Mammary epithelial cell (primary cell): ENCODE measurements at regions not wholly inside any gene's neighbourhood (a gene's known extent, or its start where the extent isn't known, plus 50 kb on each side); places are given as distances from the start of the nearest gene placed in this dataset.

Source experiments
- EZH2 ChIP-seq: IDR thresholded peaks from 2 replicates; pipeline ENCODE4 v1.6.1; 2012; ENCODE audit warnings: low read length, inconsistent platforms, borderline replicate concordance
- TF ChIP-seq, protein P1 (sequence below), 2 donors: IDR thresholded peaks in 1 of 2; conservative IDR thresholded peaks in 1 of 2; 2 replicates each; pipeline ENCODE4 v1.5.1; 2011 to 2012; ENCODE audit warnings: inconsistent platforms in 2 of 2, low read length in 2 of 2, mild to moderate bottlenecking in 2 of 2, control low read depth in 1 of 2, low read depth in 1 of 2; ENCODE audit not compliant: insufficient read depth in 1 of 2; ENCODE audit errors: extremely low read depth in 1 of 2

DNA sequence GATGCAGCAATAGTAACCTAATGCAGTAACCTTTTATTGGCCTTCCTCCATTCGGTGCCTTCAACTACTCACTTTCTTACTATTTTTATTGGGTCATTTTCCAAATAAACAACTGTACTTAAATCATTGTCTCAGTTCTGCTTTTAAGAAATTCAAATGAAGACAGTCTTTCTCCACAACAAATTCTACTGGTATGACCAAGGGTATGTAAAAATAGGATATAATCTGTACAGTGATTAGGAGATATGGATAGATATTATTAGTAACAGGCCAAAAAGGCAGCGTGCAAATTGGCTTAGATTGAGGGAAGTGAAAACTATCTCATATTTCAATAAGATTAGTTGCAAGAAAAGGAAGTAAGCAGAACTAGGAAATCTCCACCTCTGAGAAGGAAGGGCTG, 177.4 kb upstream of the PPP1R2C start:
- no peak for TF ChIP-seq EZH2
- TF ChIP-seq, protein P1, sequence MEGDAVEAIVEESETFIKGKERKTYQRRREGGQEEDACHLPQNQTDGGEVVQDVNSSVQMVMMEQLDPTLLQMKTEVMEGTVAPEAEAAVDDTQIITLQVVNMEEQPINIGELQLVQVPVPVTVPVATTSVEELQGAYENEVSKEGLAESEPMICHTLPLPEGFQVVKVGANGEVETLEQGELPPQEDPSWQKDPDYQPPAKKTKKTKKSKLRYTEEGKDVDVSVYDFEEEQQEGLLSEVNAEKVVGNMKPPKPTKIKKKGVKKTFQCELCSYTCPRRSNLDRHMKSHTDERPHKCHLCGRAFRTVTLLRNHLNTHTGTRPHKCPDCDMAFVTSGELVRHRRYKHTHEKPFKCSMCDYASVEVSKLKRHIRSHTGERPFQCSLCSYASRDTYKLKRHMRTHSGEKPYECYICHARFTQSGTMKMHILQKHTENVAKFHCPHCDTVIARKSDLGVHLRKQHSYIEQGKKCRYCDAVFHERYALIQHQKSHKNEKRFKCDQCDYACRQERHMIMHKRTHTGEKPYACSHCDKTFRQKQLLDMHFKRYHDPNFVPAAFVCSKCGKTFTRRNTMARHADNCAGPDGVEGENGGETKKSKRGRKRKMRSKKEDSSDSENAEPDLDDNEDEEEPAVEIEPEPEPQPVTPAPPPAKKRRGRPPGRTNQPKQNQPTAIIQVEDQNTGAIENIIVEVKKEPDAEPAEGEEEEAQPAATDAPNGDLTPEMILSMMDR (conservative IDR thresholded peaks at IDR 0.05 in 1 of 2, IDR thresholded peaks at IDR 0.05 in 1 of 2; ENCODE audit: extremely low read depth in 1 of 2, insufficient read depth in 1 of 2, low read depth in 1 of 2, low read length in 2 of 2): no peak
